ENCODE measurements at regions not wholly inside any gene's neighbourhood (a gene's known extent, or its start where the extent isn't known, plus 50 kb on each side); places are given as distances from the start of the nearest gene placed in this dataset.

DNA sequence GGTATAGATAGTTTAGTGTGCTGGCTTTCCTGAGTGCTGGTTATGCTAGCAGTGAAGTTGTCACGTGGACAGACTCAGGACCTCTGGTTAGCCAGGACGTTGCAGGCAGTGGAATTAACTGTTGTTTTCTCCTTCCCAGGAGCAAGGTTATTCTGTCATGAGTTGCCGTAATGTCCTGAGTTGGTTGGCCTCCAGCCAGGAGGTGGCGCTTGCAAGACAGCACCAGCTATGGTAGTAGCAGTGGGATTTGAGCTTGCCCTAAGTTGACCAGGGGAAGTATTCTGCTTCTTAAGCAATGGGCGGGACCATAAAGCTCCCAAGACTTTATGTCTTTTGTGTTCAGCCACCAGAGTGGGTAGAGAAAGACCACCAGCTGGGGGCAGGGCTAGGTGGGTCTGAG, 240.7 kb upstream of the DNAJC19 start:
- TF ChIP-seq POLR2A (IDR thresholded peaks at IDR 0.05) (no peak), CTCF (IDR thresholded peaks at IDR 0.05) (no peak)
- Histone ChIP-seq H3K4me1 (no peaks in the 10 kb centered on the region), H3K27me3 (no peaks in the 10 kb centered on the region), H3K4me3 (no peak overlapping the region), H3K36me3 (no peaks in the 10 kb centered on the region), H3K27ac (no peak overlapping the region), H3K9me3 (peaks cover 3% of the 10 kb centered on the region)
- 71% methylated on average over 4 of the region's 5 CpGs for WGBS
- no peak for DNase-seq (ENCODE audit: low spot score in 2 of 2)

- Histone ChIP-seq H3K27me3 (no peaks in the 10 kb centered on the region), H3K36me3 (no peaks in the 10 kb centered on the region), H3K9me3 (no peaks in the 10 kb centered on the region), H3K27ac (no peak overlapping the region), H3K4me1 (no peaks in the 10 kb centered on the region), H3K4me3 (no peak overlapping the region)
- WGBS: 60% methylated on average over 2 of the region's 2 CpGs
- TF ChIP-seq CTCF (IDR thresholded peaks at IDR 0.05) (no peak), EP300 (IDR thresholded peaks at IDR 0.05) (no peak), POLR2A (IDR thresholded peaks at IDR 0.05) (no peak), POLR2AphosphoS5 (IDR thresholded peaks at IDR 0.05) (no peak)
- no peak for DNase-seq (ENCODE audit: low spot score in 2 of 2)
Observed at GRCh38 chr3:181213347-181213746, 223.8 kb upstream of the DNAJC19 start.

GRCh38 chr3:181212271-181212670, 222.7 kb upstream of the DNAJC19 start:
- 78% methylated on average over 1 of the region's 1 CpG for WGBS
- TF ChIP-seq POLR2A (IDR thresholded peaks at IDR 0.05) (no peak), POLR2AphosphoS5 (IDR thresholded peaks at IDR 0.05) (no peak), EP300 (IDR thresholded peaks at IDR 0.05) (no peak), CTCF (IDR thresholded peaks at IDR 0.05) (no peak)

GRCh38 chr3:181210275-181210674, 220.7 kb upstream of the DNAJC19 start:
- H3K4me3 ChIP-seq: no peak overlapping the region
- H3K36me3 ChIP-seq: no peaks in the 10 kb centered on the region
- WGBS: 8% methylated on average over 2 of the region's 2 CpGs
- no peaks in the 10 kb centered on the region for H3K27me3 ChIP-seq
- no peaks in the 10 kb centered on the region for H3K9me3 ChIP-seq
- no peak for DNase-seq (ENCODE audit: low spot score in 2 of 2)
- no peak overlapping the region for H3K27ac ChIP-seq
- no peaks in the 10 kb centered on the region for H3K4me1 ChIP-seq
- no peak for TF ChIP-seq CTCF (IDR thresholded peaks at IDR 0.05)
- no peak for TF ChIP-seq POLR2AphosphoS5 (IDR thresholded peaks at IDR 0.05)
- no peak for TF ChIP-seq POLR2A (IDR thresholded peaks at IDR 0.05)
- no peak for TF ChIP-seq EP300 (IDR thresholded peaks at IDR 0.05)

More at GRCh38 chr3:181212271-181212670, 222.7 kb upstream of the DNAJC19 start:
- Histone ChIP-seq H3K4me1 (no peaks in the 10 kb centered on the region), H3K4me3 (no peak overlapping the region), H3K27me3 (no peaks in the 10 kb centered on the region), H3K27ac (no peak overlapping the region), H3K9me3 (no peaks in the 10 kb centered on the region), H3K36me3 (no peaks in the 10 kb centered on the region)
- DNase-seq (ENCODE audit: low spot score in 2 of 2): no peak

DNA sequence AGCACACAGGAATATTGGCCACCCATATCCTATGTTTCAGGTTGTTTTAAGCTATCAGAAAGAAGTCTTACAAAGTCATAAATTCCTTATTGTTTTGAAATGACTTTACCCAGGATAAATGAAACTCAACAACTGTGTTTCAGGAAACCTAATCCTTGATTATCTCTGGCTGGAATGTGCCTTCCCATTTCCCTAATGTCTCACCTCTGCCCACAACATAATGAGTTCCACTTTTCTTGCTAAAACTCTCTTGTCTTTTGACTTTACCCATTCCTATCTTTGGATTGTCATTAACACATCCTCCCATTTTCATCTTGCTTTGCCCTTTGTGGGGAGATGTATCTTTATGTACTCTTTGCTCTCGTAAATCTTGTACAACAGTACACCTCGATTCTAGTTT, 200.0 kb upstream of the DNAJC19 start:
- H3K4me1 ChIP-seq: no peaks in the 10 kb centered on the region
- H3K36me3 ChIP-seq: no peaks in the 10 kb centered on the region
- H3K9me3 ChIP-seq: no peaks in the 10 kb centered on the region
- WGBS: 84% methylated on average over 2 of the region's 2 CpGs
- H3K4me3 ChIP-seq: no peak overlapping the region
- H3K27me3 ChIP-seq: no peaks in the 10 kb centered on the region
- no peak overlapping the region for H3K27ac ChIP-seq
- TF ChIP-seq CTCF (IDR thresholded peaks at IDR 0.05) (no peak), EP300 (IDR thresholded peaks at IDR 0.05) (no peak)
- DNase-seq (ENCODE audit: low spot score in 2 of 2): no peak
